Naive thymus-derived CD8-positive, alpha-beta T cell (primary cell): ENCODE measurements at regions not wholly inside any gene's neighbourhood (a gene's known extent, or its start where the extent isn't known, plus 50 kb on each side); places are given as distances from the start of the nearest gene placed in this dataset.

Experiments
- ATAC-seq, 2 donors: fragments of 150-1000 bp; cut with Tn5 transposase in 1 of 2; sonication (Bioruptor Pico), chemical (Tn5 transposase) in 1 of 2; 1 replicate in 1 of 2; 2 replicates in 1 of 2; pipeline ENCODE4 v1.10.0; 2021; ENCODE audit warnings: mild to moderate bottlenecking in 2 of 2, moderate library complexity in 2 of 2
- POLR2A ChIA-PET: fragments of 350-600 bp; sonication (Branson Sonifier 250); formaldehyde crosslinking; loops from one replicate; lab custom pipeline; 2021; ENCODE audit warnings: antibody characterized with exemption; lab: Charles Lee
- DNase-seq, 10 donors: peaks; one replicate each; pipeline versions ENCODE4 v3.0.0 to v3.0.0-alpha.2; 2020 to 2022
- H3K27ac Mint-ChIP-seq, 10 donors: one replicate each; pipeline ENCODE4 v1.8.0; 2020 to 2022; ENCODE audit warnings: mild to moderate bottlenecking in 10 of 10, mixed read lengths in 10 of 10, moderate library complexity in 4 of 10, inconsistent platforms in 1 of 10
- H3K27me3 Mint-ChIP-seq, 5 donors: one replicate each; pipeline ENCODE4 v1.8.0; 2021 to 2022; ENCODE audit warnings: mixed read lengths in 5 of 5
- H3K36me3 Mint-ChIP-seq, 3 donors: one replicate each; pipeline ENCODE4 v1.8.0; 2020 to 2022; ENCODE audit warnings: mixed read lengths in 3 of 3, mild to moderate bottlenecking in 2 of 3, inconsistent platforms in 1 of 3
- H3K4me1 Mint-ChIP-seq, 4 donors: one replicate each; pipeline ENCODE4 v1.8.0; 2021 to 2022; ENCODE audit warnings: mixed read lengths in 4 of 4
- H3K4me3 Mint-ChIP-seq, 10 donors: one replicate each; pipeline ENCODE4 v1.8.0; 2020 to 2022; ENCODE audit warnings: mild to moderate bottlenecking in 10 of 10, mixed read lengths in 10 of 10, moderate library complexity in 6 of 10, inconsistent platforms in 1 of 10
- H3K9me3 Mint-ChIP-seq, 9 donors: one replicate each; pipeline ENCODE4 v1.8.0; 2020 to 2022; ENCODE audit warnings: mixed read lengths in 9 of 9, mild to moderate bottlenecking in 3 of 9, inconsistent platforms in 1 of 9, moderate library complexity in 1 of 9

DNA sequence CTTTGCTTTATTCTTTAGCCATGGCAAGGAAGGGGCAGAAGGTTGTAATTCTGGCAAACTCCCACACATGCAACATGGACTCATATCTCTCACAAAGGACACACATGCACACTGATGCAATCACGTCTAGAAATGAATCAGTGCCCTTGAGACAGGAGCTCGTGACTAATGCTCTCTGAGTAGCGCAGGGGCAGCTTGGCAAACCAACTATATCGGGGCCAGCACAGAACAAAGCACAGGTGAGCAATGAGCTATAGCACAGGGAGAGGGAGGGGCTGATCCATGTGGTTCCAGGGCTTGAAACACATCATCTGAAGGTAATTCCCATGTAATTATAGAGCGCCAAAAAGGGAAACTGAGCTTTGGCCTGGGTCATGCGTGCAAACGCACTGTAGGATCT lies 165.2 kb upstream of the KLF7 start:
- Mint-ChIP-seq H3K27ac (no peak overlapping the region), H3K4me3 (no peak overlapping the region), H3K4me1 (peaks cover 4 to 18% (median 7%) of the 10 kb centered on the region in 4 donors), H3K27me3 (no peaks in the 10 kb centered on the region), H3K9me3 (peaks cover 0 to 2% (median 0%) of the 10 kb centered on the region in 9 donors), H3K36me3 (no peaks in the 10 kb centered on the region)
- POLR2A ChIA-PET: no interaction called here
- ATAC-seq (no peak), DNase-seq (no peak)

DNA sequence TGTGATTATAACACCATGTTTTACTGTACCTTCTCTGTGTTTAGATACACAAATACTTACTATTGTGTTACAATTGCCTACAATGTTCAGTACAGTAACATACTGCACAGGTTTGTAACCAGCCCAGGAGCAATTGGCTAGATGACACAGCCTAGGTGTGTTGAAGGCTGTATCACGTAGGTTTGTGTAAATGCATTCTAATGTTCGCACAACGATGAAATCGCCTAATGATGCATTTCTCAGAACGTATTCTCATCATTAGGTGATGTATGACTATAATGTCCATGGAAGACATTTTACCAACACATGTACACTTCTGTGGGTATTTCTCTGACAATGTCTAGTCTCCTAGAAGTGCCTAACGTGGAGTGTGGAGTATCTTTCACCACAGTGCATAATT lies 165.9 kb upstream of the KLF7 start:
- H3K27me3 Mint-ChIP-seq: no peaks in the 10 kb centered on the region
- no peak overlapping the region for H3K27ac Mint-ChIP-seq
- ATAC-seq (no peak), DNase-seq (no peak)
- H3K4me3 Mint-ChIP-seq: no peak overlapping the region
- POLR2A ChIA-PET: no interaction called here
- peaks cover 4 to 18% (median 7%) of the 10 kb centered on the region in 4 donors for H3K4me1 Mint-ChIP-seq
- peaks cover 0 to 2% (median 0%) of the 10 kb centered on the region in 9 donors for H3K9me3 Mint-ChIP-seq
- H3K36me3 Mint-ChIP-seq: no peaks in the 10 kb centered on the region

DNA sequence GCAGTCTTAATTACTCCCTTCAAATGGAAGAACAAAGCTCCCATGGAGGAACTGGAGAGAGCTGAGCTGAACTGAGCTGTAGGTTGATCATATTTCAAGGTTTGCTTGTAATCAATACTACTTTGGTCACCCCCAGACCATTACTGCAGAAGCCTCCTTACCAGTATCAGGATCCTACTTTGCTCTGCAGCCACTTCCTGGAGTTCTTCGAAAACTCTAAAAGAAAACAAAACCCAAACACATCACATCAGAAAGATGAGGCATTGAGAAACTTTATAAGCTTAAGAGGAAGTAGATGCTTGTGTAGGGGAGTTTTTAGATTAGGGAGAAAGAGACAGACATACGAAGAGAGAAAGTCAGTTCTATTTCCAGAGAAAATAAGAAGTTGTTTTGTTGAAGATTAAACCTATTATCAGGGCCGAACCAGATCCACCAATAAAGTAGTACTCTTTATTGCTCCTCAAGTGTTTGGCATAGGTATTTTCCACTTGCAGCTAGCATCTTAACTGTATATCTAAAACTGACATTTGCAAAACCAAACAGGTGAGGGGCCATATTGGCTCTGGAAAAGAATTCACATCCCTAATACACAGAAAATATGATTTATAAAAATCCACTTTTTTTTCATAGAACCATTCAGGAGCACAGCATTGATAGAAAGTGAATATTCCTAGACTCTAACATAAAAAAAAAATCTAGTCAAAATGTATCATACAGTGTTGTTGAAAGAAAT lies 166.9 kb upstream of the KLF7 start:
- ATAC-seq (no peak), DNase-seq (no peak)
- H3K4me3 Mint-ChIP-seq: no peak overlapping the region
- H3K9me3 Mint-ChIP-seq: peaks cover 0 to 2% (median 0%) of the 10 kb centered on the region in 9 donors
- no peak overlapping the region for H3K27ac Mint-ChIP-seq
- H3K4me1 Mint-ChIP-seq: peaks cover 4 to 22% (median 8%) of the 10 kb centered on the region in 4 donors
- H3K36me3 Mint-ChIP-seq: no peaks in the 10 kb centered on the region
- POLR2A ChIA-PET: no interaction called here
- no peaks in the 10 kb centered on the region for H3K27me3 Mint-ChIP-seq

DNA sequence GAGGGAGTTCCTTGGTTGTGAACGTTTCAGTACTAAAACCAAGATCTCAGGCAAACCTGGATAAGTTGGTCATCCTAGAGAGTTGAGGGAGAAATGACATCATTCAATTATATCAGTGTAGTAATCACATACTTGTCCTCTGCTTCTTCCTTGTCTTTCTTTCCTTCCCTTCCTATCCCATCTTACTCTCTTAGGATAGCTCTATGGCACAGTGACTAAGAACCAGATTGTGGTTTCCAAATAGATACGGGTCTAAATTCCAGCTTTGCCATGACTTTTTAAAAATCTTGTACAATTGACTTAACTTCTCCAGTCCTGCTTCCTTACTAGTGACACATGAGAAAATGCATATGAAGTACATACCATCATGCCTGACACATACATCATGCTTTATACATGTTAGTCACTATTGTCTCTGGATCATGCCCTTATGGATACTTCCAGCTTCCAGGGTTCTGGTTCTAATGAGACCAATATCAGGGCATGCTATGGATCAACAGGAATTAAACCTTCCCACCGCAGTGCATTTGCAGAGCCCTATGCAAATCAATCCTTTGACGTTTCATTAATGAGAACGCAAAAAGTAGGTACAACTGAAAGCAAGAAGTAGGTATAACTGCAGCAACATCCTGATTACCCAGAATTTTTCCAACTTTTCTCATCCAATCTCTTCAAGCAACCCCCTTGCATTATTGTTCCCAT lies 168.0 kb upstream of the KLF7 start:
- Mint-ChIP-seq H3K27ac (peak overlapping the region in 1 of 10 donors; percentile 52), H3K36me3 (no peaks in the 10 kb centered on the region), H3K27me3 (no peaks in the 10 kb centered on the region), H3K9me3 (peaks cover 0 to 2% (median 0%) of the 10 kb centered on the region in 9 donors), H3K4me1 (peaks cover 6 to 21% (median 10%) of the 10 kb centered on the region in 4 donors), H3K4me3 (peak overlapping the region in 1 of 10 donors; percentile 12)
- DNase-seq (no peak), ATAC-seq (no peak)
- POLR2A ChIA-PET: no interaction called here

DNA sequence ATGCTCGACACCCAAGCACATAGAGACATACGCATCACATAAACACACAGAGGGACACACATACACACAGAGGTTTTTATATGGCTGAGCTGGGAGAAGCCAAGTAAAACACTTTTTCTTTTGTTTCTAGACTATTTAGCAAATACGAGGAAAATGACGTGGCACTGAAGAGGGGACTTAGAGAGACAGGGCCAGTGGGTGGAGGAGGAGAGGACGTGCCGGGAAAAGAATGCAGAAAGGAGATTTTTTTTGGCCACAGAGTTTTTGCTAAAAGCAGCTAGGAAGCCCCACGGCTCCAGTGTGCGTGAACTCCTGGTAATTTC lies 168.5 kb upstream of the KLF7 start:
- Mint-ChIP-seq H3K9me3 (peaks cover 0 to 2% (median 0%) of the 10 kb centered on the region in 9 donors), H3K36me3 (no peaks in the 10 kb centered on the region), H3K4me3 (peak overlapping the region in 1 of 10 donors; percentile 12), H3K4me1 (peaks cover 5 to 16% (median 8%) of the 10 kb centered on the region in 4 donors), H3K27ac (no peak overlapping the region), H3K27me3 (no peaks in the 10 kb centered on the region)
- DNase-seq (no peak), ATAC-seq (no peak)
- POLR2A ChIA-PET: no interaction called here

DNA sequence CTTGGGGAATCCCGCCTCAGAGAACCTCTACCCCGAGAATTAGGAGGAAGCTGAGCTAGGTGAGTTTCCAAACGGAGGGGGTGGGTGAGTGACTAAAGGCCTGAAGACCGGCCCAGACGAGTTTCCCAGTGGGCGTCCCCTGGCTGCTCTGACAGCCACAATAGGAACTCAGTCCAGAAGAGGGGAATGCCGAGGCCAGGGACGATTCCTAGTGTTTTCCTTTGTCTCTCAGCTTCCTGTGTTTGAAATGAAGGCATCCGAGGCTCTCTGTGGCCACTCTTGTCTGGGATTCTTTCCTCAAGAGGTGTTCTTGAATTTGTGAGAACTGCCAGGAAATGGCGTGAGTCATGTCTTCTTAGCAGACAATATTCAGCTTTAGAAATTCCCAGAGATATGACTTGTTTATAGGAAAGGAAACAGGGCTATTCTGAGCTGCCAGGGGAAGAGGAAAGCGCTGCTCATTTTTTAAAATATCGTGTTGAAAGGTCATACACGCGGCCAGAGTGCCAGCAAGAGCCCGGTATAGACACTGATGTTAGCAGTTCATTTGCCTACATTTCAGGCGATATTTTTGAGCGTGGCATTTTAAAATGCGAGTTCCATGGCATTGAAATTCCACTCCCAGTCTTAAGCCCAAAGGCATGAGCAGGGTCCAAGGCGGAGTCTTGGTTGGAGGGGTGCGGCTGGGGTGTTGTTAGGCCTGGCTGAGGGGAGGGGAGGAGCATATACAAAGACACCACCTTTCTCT lies 169.1 kb upstream of the KLF7 start:
- no peaks in the 10 kb centered on the region for H3K27me3 Mint-ChIP-seq
- peaks cover 0 to 2% (median 0%) of the 10 kb centered on the region in 9 donors for H3K9me3 Mint-ChIP-seq
- POLR2A ChIA-PET: no interaction called here
- ATAC-seq (no peak), DNase-seq (no peak)
- H3K36me3 Mint-ChIP-seq: no peaks in the 10 kb centered on the region
- no peak overlapping the region for H3K27ac Mint-ChIP-seq
- peaks cover 3 to 11% (median 8%) of the 10 kb centered on the region in 4 donors for H3K4me1 Mint-ChIP-seq
- peak overlapping the region in 2 of 10 donors; percentile 1 to 30 for H3K4me3 Mint-ChIP-seq

DNA sequence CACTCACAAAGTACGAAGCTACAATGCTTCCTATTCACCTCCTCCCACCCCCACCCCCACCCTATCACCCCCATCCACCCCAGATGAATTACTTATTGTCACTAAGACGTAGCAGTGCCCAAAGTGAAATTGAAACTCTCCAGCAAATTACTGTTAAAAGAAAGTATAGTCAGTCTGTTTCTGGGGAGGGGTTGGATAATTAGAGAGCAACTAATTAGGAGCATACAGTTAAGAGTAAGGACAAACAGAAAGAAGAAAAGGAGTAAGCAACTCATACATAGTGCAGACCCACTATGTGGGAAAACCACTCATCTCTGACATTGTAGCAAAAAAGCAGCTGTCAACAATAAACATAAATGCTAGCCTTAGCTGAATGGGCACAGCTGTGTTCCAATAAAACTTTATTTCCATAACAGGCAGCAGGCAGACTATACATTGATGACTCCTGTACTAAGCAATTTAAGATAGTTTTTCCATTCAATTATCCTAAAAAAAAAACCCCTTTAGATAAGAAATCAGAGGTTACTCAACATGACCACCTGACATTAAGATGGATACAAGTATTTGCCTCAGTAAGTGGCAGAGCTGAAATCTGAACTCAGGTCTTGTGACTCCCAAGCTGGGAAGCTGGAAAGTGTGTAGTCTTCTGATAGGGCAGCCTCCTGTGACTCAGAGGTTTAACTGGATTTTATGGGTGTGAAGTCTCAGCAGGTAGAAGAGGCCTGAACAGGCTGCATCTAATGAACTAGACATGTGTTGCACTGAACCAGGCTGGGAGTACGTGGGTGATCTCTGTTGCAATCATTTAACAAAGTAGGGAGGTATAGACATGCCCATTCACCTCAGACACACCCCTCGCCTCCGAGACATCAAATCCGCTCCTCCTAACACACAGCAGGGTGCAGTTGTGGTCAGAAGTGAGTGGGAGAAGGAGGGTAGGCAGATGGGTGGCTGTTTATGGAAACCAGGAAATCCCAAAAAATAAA lies 171.8 kb upstream of the KLF7 start:
- DNase-seq: no peak
- H3K27ac Mint-ChIP-seq: peak overlapping the region in 1 of 10 donors; percentile 60
- no peak for ATAC-seq
- H3K9me3 Mint-ChIP-seq: peaks cover 0 to 2% (median 0%) of the 10 kb centered on the region in 9 donors
- H3K4me1 Mint-ChIP-seq: peaks cover 3 to 9% (median 6%) of the 10 kb centered on the region in 4 donors
- peak overlapping the region in 3 of 10 donors; percentile 14 to 40 (median 39) for H3K4me3 Mint-ChIP-seq
- no peaks in the 10 kb centered on the region for H3K36me3 Mint-ChIP-seq
- POLR2A ChIA-PET: no interaction called here
- H3K27me3 Mint-ChIP-seq: no peaks in the 10 kb centered on the region

DNA sequence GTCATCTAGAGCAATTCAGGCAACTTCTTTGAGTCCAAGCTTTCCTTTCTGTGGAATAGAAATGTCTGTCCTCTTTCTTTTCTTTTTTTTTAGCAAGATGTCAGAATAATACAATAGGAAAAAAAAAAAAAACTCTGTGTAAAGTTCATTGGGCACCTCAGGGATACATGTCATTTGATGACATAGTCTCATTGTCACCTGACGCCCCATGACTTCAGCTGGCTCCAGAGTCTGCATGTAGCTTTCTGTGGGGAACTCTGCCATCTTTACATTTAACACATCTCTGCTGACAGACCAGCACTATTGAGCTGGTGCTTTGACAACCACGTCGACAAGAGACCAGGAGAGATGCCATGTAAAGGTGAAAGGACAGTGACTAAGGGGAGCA lies 172.5 kb upstream of the KLF7 start:
- DNase-seq: no peak
- Mint-ChIP-seq H3K4me3 (no peak overlapping the region), H3K36me3 (no peaks in the 10 kb centered on the region), H3K4me1 (peaks cover 0 to 7% (median 5%) of the 10 kb centered on the region in 4 donors), H3K27me3 (no peaks in the 10 kb centered on the region), H3K27ac (no peak overlapping the region), H3K9me3 (peaks cover 0 to 2% (median 0%) of the 10 kb centered on the region in 9 donors)
- ATAC-seq: no peak
- POLR2A ChIA-PET: no interaction called here

DNA sequence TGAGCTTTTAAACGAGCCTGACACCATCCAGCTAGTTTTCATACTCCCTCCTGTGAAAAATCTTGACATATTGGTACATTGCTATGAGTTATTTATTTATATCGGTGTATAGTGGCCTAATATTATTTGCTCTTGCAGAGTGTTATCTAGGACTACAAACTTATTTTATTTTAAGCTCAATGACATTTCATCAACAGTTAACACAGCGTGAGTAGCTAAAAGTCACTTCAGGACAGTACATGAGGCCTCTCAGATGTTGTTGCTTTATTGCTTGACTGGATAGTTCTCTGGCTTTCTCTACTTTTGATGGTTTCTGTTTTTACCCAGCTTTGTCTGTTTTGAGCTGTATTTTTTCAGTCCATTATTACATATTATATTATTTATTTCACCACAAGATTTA lies 172.9 kb upstream of the KLF7 start:
- DNase-seq: no peak
- ATAC-seq: no peak
- Mint-ChIP-seq H3K27ac (no peak overlapping the region), H3K4me3 (no peak overlapping the region), H3K36me3 (no peaks in the 10 kb centered on the region), H3K4me1 (peaks cover 0 to 7% (median 5%) of the 10 kb centered on the region in 4 donors), H3K27me3 (no peaks in the 10 kb centered on the region), H3K9me3 (peaks cover 0 to 1% (median 0%) of the 10 kb centered on the region in 9 donors)
- POLR2A ChIA-PET: no interaction called here

DNA sequence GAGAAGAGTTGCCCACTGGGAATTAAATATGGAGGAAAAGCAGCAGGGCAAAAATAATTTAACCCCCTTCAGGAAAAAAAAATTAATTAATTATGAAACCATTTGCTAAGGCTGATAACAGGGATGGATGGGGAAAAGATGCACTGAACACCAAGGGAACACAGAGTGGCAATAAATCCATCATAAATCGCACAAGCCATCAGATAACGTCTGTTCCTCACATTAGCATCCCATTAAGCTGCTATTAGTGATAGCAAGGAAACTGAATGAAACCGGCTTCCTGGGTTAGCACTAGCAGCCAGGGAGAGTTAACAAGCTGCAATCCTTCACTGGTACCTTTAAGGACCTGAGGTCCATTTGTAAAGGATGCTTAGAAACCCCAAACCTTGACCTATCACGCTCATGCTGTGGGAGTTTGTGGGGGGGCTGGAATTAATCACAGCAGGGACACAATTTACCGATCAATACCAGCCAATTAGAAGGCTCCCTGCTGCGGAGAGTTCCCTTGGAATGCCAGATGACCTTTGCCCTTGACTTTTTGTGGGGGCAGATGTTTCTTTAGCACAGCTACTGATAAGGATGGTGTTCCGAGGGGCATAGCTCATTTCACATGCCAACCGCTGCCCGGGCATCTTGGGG lies 175.5 kb upstream of the KLF7 start:
- Mint-ChIP-seq H3K36me3 (peaks cover 0 to 5% (median 0%) of the 10 kb centered on the region in 3 donors), H3K27ac (no peak overlapping the region), H3K4me1 (peaks cover 0 to 7% (median 4%) of the 10 kb centered on the region in 4 donors), H3K4me3 (no peak overlapping the region), H3K27me3 (no peaks in the 10 kb centered on the region), H3K9me3 (peaks cover 0 to 13% (median 0%) of the 10 kb centered on the region in 9 donors)
- ATAC-seq: no peak
- POLR2A ChIA-PET: no interaction called here
- DNase-seq: no peak

DNA sequence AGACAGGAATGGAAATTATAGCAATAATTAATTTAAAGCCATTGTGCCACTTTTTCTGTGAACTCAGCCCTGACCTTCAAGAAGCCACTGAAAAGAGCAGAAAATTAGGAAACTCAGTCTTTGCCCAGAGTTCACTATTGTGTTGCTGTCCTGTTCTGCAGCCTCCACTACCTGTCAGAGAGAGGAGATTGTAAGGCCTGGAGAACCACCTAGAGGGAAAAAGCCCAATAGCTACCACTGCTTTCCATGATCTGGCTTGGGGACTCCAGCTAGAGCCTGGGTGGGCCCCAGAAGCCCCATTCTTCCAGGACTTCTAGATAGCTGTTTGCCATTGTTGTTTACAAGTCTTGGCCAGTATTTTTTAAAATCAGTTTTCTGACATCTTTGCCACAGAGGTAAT lies 176.1 kb upstream of the KLF7 start:
- no peak overlapping the region for H3K27ac Mint-ChIP-seq
- no peaks in the 10 kb centered on the region for H3K27me3 Mint-ChIP-seq
- H3K9me3 Mint-ChIP-seq: peaks cover 0 to 19% (median 2%) of the 10 kb centered on the region in 9 donors
- peaks cover 0 to 5% (median 0%) of the 10 kb centered on the region in 3 donors for H3K36me3 Mint-ChIP-seq
- H3K4me3 Mint-ChIP-seq: no peak overlapping the region
- peaks cover 0 to 7% (median 4%) of the 10 kb centered on the region in 4 donors for H3K4me1 Mint-ChIP-seq
- ATAC-seq (no peak), DNase-seq (no peak)
- POLR2A ChIA-PET: no interaction called here
